ENCODE measurements at regions not wholly inside any gene's neighbourhood (a gene's known extent, or its start where the extent isn't known, plus 50 kb on each side); places are given as distances from the start of the nearest gene placed in this dataset.

DNA sequence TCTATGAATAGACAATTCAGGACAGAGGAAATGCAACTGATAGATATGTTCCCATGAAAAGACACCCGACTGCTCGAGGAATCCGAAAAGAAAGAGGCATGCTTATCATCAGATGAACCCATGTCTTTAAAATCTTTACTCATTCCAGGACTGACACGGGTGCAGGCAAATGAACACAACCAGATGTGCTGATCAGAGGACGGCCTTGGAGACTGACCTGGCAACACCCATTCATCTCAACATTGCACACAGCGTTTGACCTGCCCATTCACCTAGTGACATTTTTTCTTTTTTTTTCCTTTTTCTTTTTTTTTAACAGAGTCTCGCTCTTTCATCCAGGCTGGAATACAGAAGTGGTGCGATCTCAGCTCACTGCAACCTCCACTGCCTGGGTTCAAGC, 377.5 kb downstream of the EIPR1 start:
- DNase-seq (no peak), ATAC-seq (ENCODE audit: low read depth) (no peak)
- ChIA-PET CTCF (no interaction called here), POLR2A (no interaction called here)
- no peak overlapping the region for H3K27ac Mint-ChIP-seq
- no peak overlapping the region for H3K27ac ChIP-seq (ENCODE audit: low read length in 2 of 2)
- H4K20me1 ChIP-seq (ENCODE audit: control insufficient read depth, insufficient read depth, low read length, poor library complexity, severe bottlenecking) = no peaks in the 10 kb centered on the region
- no peaks in the 10 kb centered on the region for H3K79me2 ChIP-seq (ENCODE audit: control insufficient read depth, insufficient read depth, low read length)
- no peak overlapping the region for H3K4me2 ChIP-seq (replicated peaks; ENCODE audit: low read depth, low read length, poor library complexity, severe bottlenecking)
- H3K36me3 ChIP-seq (replicated peaks in 1 of 2; ENCODE audit: control extremely low read depth in 1 of 2, control insufficient read depth in 1 of 2, extremely low read depth in 1 of 2, insufficient read depth in 2 of 2, low read length in 1 of 2) = no peaks in the 10 kb centered on the region
- intact Hi-C loops (cut with micrococcal nuclease) = no loop called here
- H3K27me3 ChIP-seq (replicated peaks in 1 of 4; ENCODE audit: control extremely low read depth in 1 of 4, control insufficient read depth in 3 of 4, insufficient read depth in 4 of 4, low read length in 3 of 4) = no peaks in the 10 kb centered on the region
- H3K9me3 Mint-ChIP-seq (ENCODE audit: insufficient read depth) = no peaks in the 10 kb centered on the region
- no peak overlapping the region for H3K9ac ChIP-seq (ENCODE audit: low read length)
- peaks cover 2% of the 10 kb centered on the region for H3K4me1 Mint-ChIP-seq
- H3K27me3 Mint-ChIP-seq = peaks cover 3% of the 10 kb centered on the region
- no peak overlapping the region for H3K4me3 Mint-ChIP-seq
- no peaks in the 10 kb centered on the region for H3K9me3 ChIP-seq (ENCODE audit: control extremely low read depth in 1 of 3, control insufficient read depth in 2 of 3, insufficient read depth in 1 of 3, low read length in 2 of 3)
- no peak overlapping the region for H2AFZ ChIP-seq (ENCODE audit: insufficient read depth, low read depth, low read length, poor library complexity, severe bottlenecking)
- no peak overlapping the region for H3K4me3 ChIP-seq (ENCODE audit: control extremely low read depth in 1 of 5, extremely low read depth in 1 of 5, insufficient read depth in 1 of 5, low read depth in 2 of 5, low read length in 4 of 5)
- TF ChIP-seq, protein P1, sequence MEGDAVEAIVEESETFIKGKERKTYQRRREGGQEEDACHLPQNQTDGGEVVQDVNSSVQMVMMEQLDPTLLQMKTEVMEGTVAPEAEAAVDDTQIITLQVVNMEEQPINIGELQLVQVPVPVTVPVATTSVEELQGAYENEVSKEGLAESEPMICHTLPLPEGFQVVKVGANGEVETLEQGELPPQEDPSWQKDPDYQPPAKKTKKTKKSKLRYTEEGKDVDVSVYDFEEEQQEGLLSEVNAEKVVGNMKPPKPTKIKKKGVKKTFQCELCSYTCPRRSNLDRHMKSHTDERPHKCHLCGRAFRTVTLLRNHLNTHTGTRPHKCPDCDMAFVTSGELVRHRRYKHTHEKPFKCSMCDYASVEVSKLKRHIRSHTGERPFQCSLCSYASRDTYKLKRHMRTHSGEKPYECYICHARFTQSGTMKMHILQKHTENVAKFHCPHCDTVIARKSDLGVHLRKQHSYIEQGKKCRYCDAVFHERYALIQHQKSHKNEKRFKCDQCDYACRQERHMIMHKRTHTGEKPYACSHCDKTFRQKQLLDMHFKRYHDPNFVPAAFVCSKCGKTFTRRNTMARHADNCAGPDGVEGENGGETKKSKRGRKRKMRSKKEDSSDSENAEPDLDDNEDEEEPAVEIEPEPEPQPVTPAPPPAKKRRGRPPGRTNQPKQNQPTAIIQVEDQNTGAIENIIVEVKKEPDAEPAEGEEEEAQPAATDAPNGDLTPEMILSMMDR (IDR thresholded peaks at IDR 0.05) = no peak
- no peak for TF ChIP-seq EZH2 (IDR thresholded peaks at IDR 0.05; ENCODE audit: borderline replicate concordance, insufficient read depth, low read depth, low read length, poor library complexity, severe bottlenecking)
- peaks cover 0 to 3% of the 10 kb centered on the region in 2 donors for H3K4me1 ChIP-seq (ENCODE audit: control insufficient read depth in 2 of 2, insufficient read depth in 2 of 2, low read length in 2 of 2)
- WGBS (ENCODE audit: insufficient coverage) = 93% methylated on average over 8 of the region's 8 CpGs

DNA sequence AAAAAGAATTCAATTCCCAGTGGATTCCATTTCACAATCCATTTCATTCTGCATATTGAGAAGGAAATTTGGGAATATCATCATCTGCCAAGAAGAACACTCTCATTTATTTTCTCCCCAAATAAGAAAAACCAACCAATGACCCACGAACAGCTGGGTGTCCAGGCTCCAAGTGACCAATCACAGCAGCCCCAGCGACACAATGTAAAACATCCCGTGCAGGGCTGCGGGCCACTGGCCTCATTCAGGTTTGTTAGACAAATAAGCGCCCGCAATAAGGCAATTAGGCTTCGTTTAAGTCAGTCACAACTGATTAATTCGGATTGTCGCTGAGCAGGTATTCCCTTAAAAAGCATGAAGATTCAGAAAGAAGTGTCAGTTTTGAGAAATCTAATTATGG, 378.6 kb downstream of the EIPR1 start:
- Mint-ChIP-seq H3K27me3 (peaks cover 3% of the 10 kb centered on the region), H3K4me1 (peaks cover 2% of the 10 kb centered on the region), H3K27ac (no peak overlapping the region), H3K9me3 (ENCODE audit: insufficient read depth) (no peaks in the 10 kb centered on the region), H3K4me3 (no peak overlapping the region)
- 71% methylated on average over 9 of the region's 9 CpGs for WGBS (ENCODE audit: insufficient coverage)
- Histone ChIP-seq H3K4me2 (replicated peaks; ENCODE audit: low read depth, low read length, poor library complexity, severe bottlenecking) (no peak overlapping the region), H3K9ac (ENCODE audit: low read length) (no peak overlapping the region), H2AFZ (ENCODE audit: insufficient read depth, low read depth, low read length, poor library complexity, severe bottlenecking) (no peak overlapping the region), H3K79me2 (ENCODE audit: control insufficient read depth, insufficient read depth, low read length) (no peaks in the 10 kb centered on the region), H3K36me3 (replicated peaks in 1 of 2; ENCODE audit: control extremely low read depth in 1 of 2, control insufficient read depth in 1 of 2, extremely low read depth in 1 of 2, insufficient read depth in 2 of 2, low read length in 1 of 2) (no peaks in the 10 kb centered on the region), H4K20me1 (ENCODE audit: control insufficient read depth, insufficient read depth, low read length, poor library complexity, severe bottlenecking) (no peaks in the 10 kb centered on the region), H3K4me3 (ENCODE audit: control extremely low read depth in 1 of 5, extremely low read depth in 1 of 5, insufficient read depth in 1 of 5, low read depth in 2 of 5, low read length in 4 of 5) (no peak overlapping the region), H3K9me3 (ENCODE audit: control extremely low read depth in 1 of 3, control insufficient read depth in 2 of 3, insufficient read depth in 1 of 3, low read length in 2 of 3) (no peaks in the 10 kb centered on the region), H3K27me3 (replicated peaks in 1 of 4; ENCODE audit: control extremely low read depth in 1 of 4, control insufficient read depth in 3 of 4, insufficient read depth in 4 of 4, low read length in 3 of 4) (no peaks in the 10 kb centered on the region), H3K4me1 (ENCODE audit: control insufficient read depth in 2 of 2, insufficient read depth in 2 of 2, low read length in 2 of 2) (peaks cover 0 to 3% of the 10 kb centered on the region in 2 donors), H3K27ac (ENCODE audit: low read length in 2 of 2) (no peak overlapping the region)
- DNase-seq (no peak), ATAC-seq (ENCODE audit: low read depth) (no peak)
- TF ChIP-seq EZH2 (IDR thresholded peaks at IDR 0.05; ENCODE audit: borderline replicate concordance, insufficient read depth, low read depth, low read length, poor library complexity, severe bottlenecking) = no peak
- TF ChIP-seq, protein P1 (IDR thresholded peaks at IDR 0.05) = no peak
- CTCF ChIA-PET = no interaction called here
- intact Hi-C loops (cut with micrococcal nuclease) = no loop called here
- POLR2A ChIA-PET = no interaction called here
